Osteoblast (primary cell): ENCODE measurements at regions not wholly inside any gene's neighbourhood (a gene's known extent, or its start where the extent isn't known, plus 50 kb on each side); places are given as distances from the start of the nearest gene placed in this dataset.

ENCODE experiments used
- DNase-seq: peaks from one replicate; pipeline ENCODE4 v3.0.0; 2011; ENCODE audit warnings: low spot score, mixed read lengths; ENCODE audit not compliant: insufficient read length; ENCODE audit errors: missing footprints
- H2AFZ ChIP-seq: 2 replicates; pipeline ENCODE4 v1.6.0; 2011; ENCODE audit warnings: mild to moderate bottlenecking, low read length
- H3K27ac ChIP-seq: 2 replicates; pipeline ENCODE4 v1.5.1; 2011; ENCODE audit warnings: mild to moderate bottlenecking, low read depth, low read length, moderate library complexity
- H3K27me3 ChIP-seq: 2 replicates; pipeline ENCODE4 v1.6.0; 2012; ENCODE audit warnings: mild to moderate bottlenecking, control low read depth, inconsistent platforms, low read length, moderate library complexity; ENCODE audit not compliant: insufficient read depth
- H3K36me3 ChIP-seq: 2 replicates; pipeline ENCODE4 v1.5.1; 2011; ENCODE audit warnings: mild to moderate bottlenecking, low read length, control low read depth, moderate library complexity; ENCODE audit not compliant: insufficient read depth
- H3K4me1 ChIP-seq: 2 replicates; pipeline ENCODE4 v1.5.1; 2011; ENCODE audit warnings: mild to moderate bottlenecking, low read length, control low read depth, moderate library complexity; ENCODE audit not compliant: insufficient read depth
- H3K4me2 ChIP-seq: 2 replicates; pipeline ENCODE4 v1.6.0; 2011; ENCODE audit warnings: mild to moderate bottlenecking, low read length; ENCODE audit not compliant: insufficient read depth
- H3K4me3 ChIP-seq: fragments of 200-600 bp; sonication (generic); 3 replicates; pipeline ENCODE4 v1.5.1; 2012; ENCODE audit warnings: mild to moderate bottlenecking, low read length, inconsistent platforms; ENCODE audit not compliant: insufficient read depth
- H3K79me2 ChIP-seq: 2 replicates; pipeline ENCODE4 v1.6.0; 2012; ENCODE audit warnings: mild to moderate bottlenecking, low read length, control low read depth, inconsistent platforms; ENCODE audit not compliant: insufficient read depth
- H3K9me3 ChIP-seq: 2 replicates; pipeline ENCODE4 v1.5.1; 2011; ENCODE audit warnings: low read depth, low read length, control low read depth
- H4K20me1 ChIP-seq: 2 replicates; pipeline ENCODE4 v1.6.0; 2012; ENCODE audit warnings: mild to moderate bottlenecking, low read length, control low read depth; ENCODE audit not compliant: insufficient read depth
- TF ChIP-seq, protein P1 (sequence below): IDR thresholded peaks from 2 replicates; pipeline ENCODE4 v1.5.1; 2011; ENCODE audit warnings: mild to moderate bottlenecking, low read depth, low read length, moderate library complexity; ENCODE audit errors: extremely low read depth

DNA sequence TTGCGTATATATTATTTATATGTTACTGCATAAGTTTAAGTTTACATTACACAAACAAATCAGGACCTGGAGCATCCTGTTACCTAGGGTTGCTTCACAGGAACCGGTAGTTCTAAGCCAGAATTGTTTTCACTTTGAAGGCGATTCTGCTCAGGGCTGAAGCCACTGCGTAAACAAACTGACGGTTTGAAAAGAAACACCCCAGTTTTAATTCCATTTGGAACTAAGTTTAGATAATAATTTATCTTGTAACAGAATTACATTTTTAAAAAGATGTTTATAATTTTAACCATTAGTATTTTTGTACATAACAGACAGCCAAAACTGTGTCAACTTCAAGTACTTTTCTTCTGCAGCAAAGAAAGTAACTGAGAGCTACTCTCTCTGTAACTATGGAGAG, 282.1 kb upstream of the LYPLAL1 start:
- H3K4me2 ChIP-seq = no peak overlapping the region

DNA sequence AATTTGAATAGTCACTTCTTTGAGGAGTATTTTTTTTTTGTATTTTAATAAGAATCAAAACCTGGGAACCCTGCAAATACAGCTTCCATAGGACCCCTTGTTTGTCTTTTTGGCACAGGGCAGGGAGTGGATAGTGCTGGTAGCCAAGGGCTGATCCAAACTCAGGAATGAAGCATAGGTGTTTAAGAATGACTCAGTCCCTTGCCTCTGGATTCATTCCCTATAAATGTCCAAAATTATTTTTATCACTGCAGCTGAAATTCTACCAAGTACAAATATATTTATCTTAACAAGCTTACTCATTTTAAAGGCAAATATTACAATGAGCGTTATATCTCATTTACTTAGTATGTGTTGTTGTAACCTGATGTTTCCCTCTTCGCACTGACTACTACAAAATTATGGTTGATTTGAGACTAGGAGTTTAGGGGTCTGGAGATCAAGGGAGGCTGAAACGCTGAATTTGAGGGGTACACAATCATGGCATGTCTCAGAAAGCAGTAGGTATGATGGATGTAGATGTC, 278.6 kb upstream of the LYPLAL1 start:
- Histone ChIP-seq H3K9me3 (no peaks in the 10 kb centered on the region), H3K4me2 (no peak overlapping the region), H3K4me3 (no peak overlapping the region), H4K20me1 (no peaks in the 10 kb centered on the region), H3K27me3 (no peaks in the 10 kb centered on the region), H3K79me2 (no peaks in the 10 kb centered on the region), H3K27ac (no peak overlapping the region), H3K36me3 (no peaks in the 10 kb centered on the region), H3K4me1 (no peaks in the 10 kb centered on the region), H2AFZ (no peak overlapping the region)
- TF ChIP-seq, protein P1, sequence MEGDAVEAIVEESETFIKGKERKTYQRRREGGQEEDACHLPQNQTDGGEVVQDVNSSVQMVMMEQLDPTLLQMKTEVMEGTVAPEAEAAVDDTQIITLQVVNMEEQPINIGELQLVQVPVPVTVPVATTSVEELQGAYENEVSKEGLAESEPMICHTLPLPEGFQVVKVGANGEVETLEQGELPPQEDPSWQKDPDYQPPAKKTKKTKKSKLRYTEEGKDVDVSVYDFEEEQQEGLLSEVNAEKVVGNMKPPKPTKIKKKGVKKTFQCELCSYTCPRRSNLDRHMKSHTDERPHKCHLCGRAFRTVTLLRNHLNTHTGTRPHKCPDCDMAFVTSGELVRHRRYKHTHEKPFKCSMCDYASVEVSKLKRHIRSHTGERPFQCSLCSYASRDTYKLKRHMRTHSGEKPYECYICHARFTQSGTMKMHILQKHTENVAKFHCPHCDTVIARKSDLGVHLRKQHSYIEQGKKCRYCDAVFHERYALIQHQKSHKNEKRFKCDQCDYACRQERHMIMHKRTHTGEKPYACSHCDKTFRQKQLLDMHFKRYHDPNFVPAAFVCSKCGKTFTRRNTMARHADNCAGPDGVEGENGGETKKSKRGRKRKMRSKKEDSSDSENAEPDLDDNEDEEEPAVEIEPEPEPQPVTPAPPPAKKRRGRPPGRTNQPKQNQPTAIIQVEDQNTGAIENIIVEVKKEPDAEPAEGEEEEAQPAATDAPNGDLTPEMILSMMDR = no peak
- DNase-seq = peak; percentile 37

More for the DNA sequence above, 282.1 kb upstream of the LYPLAL1 start:
- no peak overlapping the region for H2AFZ ChIP-seq
- no peak overlapping the region for H3K27ac ChIP-seq
- H3K4me1 ChIP-seq = no peaks in the 10 kb centered on the region
- H3K27me3 ChIP-seq = no peaks in the 10 kb centered on the region
- no peak overlapping the region for H3K4me3 ChIP-seq
- H4K20me1 ChIP-seq = no peaks in the 10 kb centered on the region
- no peak for DNase-seq
- no peaks in the 10 kb centered on the region for H3K36me3 ChIP-seq
- H3K79me2 ChIP-seq = no peaks in the 10 kb centered on the region
- TF ChIP-seq, protein P1 = no peak
- no peaks in the 10 kb centered on the region for H3K9me3 ChIP-seq

DNA sequence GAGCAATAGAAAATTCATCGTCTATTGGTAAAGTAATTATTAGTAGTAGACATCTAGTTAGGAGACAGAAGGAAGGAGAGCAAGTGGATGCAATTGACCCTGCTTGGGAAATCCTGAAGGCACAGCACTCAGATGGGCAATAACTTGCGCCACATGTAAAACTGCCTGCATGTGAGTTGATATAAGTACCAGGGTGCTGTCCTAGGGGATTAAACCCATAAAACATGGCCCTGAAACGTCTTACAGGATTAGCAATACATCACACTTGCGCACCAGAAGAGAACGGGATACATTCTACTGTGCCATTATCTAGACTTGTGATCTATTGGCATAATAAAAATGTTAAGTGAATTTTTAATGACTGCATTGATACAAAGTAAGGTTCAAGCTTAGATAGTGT, 277.5 kb upstream of the LYPLAL1 start:
- TF ChIP-seq, protein P1 = no peak
- DNase-seq = no peak
- no peak overlapping the region for H3K4me3 ChIP-seq
- no peaks in the 10 kb centered on the region for H4K20me1 ChIP-seq
- H3K79me2 ChIP-seq = no peaks in the 10 kb centered on the region
- no peak overlapping the region for H2AFZ ChIP-seq
- H3K4me1 ChIP-seq = no peaks in the 10 kb centered on the region
- H3K9me3 ChIP-seq = no peaks in the 10 kb centered on the region
- no peak overlapping the region for H3K4me2 ChIP-seq
- no peaks in the 10 kb centered on the region for H3K27me3 ChIP-seq
- no peaks in the 10 kb centered on the region for H3K36me3 ChIP-seq
- no peak overlapping the region for H3K27ac ChIP-seq

DNA sequence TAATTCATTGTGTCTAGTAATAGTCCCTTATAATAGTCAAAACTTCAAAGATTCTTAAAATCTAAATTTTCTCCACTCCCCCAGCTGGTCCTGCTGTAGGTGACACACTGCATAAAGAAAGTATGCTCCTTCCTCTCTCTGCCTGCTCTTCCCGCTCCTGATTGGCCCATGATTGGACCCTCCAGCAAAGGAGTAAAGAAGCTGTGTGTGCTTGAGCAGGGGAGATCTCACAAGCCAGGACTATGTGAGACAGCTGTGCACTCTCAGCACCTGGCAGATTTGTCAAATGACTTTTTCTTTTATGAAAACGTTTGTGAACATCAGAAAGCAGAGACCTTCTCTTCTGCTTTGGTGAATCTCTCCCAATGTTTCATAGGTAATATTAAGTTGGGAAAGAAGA, 274.8 kb upstream of the LYPLAL1 start:
- H3K79me2 ChIP-seq = no peaks in the 10 kb centered on the region

More for the DNA sequence above, 274.8 kb upstream of the LYPLAL1 start:
- H4K20me1 ChIP-seq = no peaks in the 10 kb centered on the region
- H3K4me3 ChIP-seq = no peak overlapping the region
- H3K9me3 ChIP-seq = no peaks in the 10 kb centered on the region
- no peak overlapping the region for H3K4me2 ChIP-seq
- no peaks in the 10 kb centered on the region for H3K27me3 ChIP-seq
- DNase-seq = no peak
- H3K36me3 ChIP-seq = no peaks in the 10 kb centered on the region
- no peak overlapping the region for H3K27ac ChIP-seq
- no peak overlapping the region for H2AFZ ChIP-seq
- no peaks in the 10 kb centered on the region for H3K4me1 ChIP-seq
- TF ChIP-seq, protein P1 = no peak
